ENCODE measurements at regions not wholly inside any gene's neighbourhood (a gene's known extent, or its start where the extent isn't known, plus 50 kb on each side); places are given as distances from the start of the nearest gene placed in this dataset.
A peak's percentile ranks its signal among the peaks of the same experiment; 100 is the strongest.

- no peak for DNase-seq (ENCODE audit: low read depth in 2 of 2)
Observed at GRCh38 chr3:20325563-20325962, 139.6 kb upstream of the SGO1 start.

DNA sequence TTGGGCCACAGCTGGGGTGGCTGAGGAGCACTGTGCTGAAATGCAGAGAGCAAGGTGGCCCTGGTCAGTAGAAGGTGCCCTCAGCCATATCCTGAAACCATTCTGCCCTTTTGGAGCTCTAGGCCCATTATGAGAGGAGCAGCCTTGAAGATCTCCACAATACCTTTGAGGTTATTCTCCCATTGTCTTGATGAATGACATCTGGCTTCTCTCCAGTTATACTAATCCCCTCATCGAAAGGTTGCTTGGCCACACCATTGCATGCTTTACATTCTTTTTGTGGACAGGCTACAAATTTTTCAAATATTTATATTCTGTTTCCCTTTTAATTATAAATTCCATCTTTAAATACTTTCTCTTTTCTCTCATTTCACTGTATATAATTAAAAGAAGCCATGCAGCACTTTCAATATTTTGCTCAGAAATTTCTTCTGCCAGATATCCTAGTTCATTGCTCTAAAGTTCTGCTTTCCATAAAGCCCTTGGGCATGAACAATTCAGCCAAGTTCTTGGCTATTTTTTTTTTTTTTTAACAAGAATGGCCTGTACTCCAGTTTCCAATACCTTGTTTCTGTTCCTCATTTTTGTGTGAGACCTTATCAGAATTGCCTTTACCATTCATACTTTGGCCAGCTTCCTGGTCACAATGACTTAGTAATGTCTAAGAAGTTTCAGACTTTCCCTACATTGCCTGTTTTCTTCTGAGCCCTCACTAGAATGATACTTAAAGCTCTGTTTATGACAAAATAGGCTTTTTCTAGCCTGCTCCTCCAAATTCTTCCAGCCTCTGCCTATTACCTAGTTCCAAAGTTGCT is 138.9 kb upstream of the SGO1 start:
- DNase-seq (ENCODE audit: low read depth in 2 of 2), result peak; percentile 21 to 26
- H3K4me3 ChIP-seq (replicated peaks in 1 of 2; ENCODE audit: low read depth in 2 of 2, low read length in 2 of 2), result no peak overlapping the region
- TF ChIP-seq, protein P1, sequence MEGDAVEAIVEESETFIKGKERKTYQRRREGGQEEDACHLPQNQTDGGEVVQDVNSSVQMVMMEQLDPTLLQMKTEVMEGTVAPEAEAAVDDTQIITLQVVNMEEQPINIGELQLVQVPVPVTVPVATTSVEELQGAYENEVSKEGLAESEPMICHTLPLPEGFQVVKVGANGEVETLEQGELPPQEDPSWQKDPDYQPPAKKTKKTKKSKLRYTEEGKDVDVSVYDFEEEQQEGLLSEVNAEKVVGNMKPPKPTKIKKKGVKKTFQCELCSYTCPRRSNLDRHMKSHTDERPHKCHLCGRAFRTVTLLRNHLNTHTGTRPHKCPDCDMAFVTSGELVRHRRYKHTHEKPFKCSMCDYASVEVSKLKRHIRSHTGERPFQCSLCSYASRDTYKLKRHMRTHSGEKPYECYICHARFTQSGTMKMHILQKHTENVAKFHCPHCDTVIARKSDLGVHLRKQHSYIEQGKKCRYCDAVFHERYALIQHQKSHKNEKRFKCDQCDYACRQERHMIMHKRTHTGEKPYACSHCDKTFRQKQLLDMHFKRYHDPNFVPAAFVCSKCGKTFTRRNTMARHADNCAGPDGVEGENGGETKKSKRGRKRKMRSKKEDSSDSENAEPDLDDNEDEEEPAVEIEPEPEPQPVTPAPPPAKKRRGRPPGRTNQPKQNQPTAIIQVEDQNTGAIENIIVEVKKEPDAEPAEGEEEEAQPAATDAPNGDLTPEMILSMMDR (IDR thresholded peaks at IDR 0.05; ENCODE audit: low read depth, low read length), result no peak

More at GRCh38 chr3:20325563-20325962, 139.6 kb upstream of the SGO1 start:
- TF ChIP-seq, protein P1 (IDR thresholded peaks at IDR 0.05; ENCODE audit: low read depth, low read length), result no peak
- no peak overlapping the region for H3K4me3 ChIP-seq (replicated peaks in 1 of 2; ENCODE audit: low read depth in 2 of 2, low read length in 2 of 2)

DNA sequence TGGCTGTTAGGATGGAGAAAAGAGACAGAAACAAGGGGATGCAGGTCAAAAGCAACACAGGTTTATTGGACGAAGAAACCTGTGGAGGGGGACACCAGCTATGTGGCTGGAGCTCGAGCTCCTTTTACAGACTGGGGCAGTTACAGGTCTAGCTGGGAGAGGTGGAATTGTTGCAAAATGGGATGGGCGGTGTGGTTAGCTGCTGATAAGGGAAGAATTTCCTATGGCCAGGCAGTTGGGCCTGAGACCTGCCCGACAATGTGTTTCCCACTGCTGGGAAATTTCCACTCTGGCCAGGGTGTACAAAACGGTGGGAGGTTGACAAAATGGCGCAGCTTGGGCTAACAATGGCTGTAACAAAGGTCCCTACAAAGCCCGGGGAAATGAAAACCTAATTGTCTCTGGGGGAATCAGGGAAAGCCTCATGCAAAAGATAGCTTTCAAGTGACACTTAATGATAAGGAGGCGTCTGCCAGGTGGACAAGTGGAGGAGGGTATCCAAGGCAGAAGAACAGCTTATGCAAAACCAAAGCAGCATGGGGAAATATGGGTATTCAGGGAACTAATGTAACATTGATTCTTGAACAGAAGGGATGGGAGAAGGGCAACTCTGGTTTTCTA is 137.4 kb upstream of the SGO1 start:
- no peak overlapping the region for H3K4me3 ChIP-seq (replicated peaks in 1 of 2; ENCODE audit: low read depth in 2 of 2, low read length in 2 of 2)
- no peak for DNase-seq (ENCODE audit: low read depth in 2 of 2)
- TF ChIP-seq, protein P1 (IDR thresholded peaks at IDR 0.05; ENCODE audit: low read depth, low read length), result no peak

DNA sequence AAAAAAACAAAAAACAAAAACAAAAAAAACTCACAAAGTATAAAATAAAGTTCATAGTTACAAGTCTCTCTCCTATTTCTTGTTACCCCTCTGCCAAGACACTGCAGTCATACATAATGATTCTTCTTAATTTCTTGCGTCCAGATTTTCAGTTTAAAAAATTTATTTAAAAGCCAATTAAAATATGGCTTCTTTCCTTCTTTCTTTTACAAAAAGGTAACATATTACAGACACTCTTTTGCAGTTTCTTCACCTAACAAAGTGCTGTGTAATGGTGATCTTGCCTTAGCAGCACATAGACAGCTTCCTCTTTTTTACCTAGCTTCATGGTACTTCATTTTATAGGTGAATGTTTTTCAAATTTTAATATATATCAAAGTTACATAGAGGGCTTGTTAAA is 136.1 kb upstream of the SGO1 start:
- TF ChIP-seq, protein P1 (IDR thresholded peaks at IDR 0.05; ENCODE audit: low read depth, low read length), result no peak
- H3K4me3 ChIP-seq (replicated peaks in 1 of 2; ENCODE audit: low read depth in 2 of 2, low read length in 2 of 2), result no peak overlapping the region

DNA sequence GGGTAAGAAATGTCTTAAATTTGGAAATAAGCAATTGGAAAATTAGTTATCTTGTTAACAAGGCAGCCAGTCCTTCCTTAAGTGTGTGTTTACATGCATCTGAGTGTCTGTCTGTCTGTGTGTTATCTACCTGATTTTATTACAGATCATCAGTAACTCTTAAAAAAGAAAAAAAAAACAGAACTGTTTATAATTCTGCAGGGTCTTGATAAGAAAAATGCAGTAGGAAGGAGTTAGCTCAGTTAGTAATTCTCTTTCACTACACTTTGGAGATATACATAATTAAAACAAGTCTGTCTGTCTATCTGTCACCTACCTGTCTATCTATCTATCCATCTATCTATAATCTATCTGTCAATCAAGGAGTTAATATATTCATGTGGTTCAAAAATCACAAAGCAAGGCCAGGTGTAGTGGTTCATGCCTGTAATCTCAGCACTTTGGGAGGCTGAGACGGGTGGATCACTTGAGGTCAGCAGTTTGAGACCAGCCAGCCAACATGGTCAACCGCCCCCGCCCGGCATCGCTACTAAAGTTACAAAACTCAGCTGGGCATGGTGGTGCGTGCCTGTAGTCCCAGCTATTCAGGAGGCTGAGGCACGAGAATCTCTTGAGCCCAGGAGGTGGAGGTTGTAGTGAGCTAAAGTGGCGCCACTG is 135.5 kb upstream of the SGO1 start:
- DNase-seq (ENCODE audit: low read depth in 2 of 2), result no peak
- TF ChIP-seq, protein P1 (IDR thresholded peaks at IDR 0.05; ENCODE audit: low read depth, low read length), result no peak
- H3K4me3 ChIP-seq (replicated peaks in 1 of 2; ENCODE audit: low read depth in 2 of 2, low read length in 2 of 2), result no peak overlapping the region

More for the DNA sequence above, 136.1 kb upstream of the SGO1 start:
- no peak for DNase-seq (ENCODE audit: low read depth in 2 of 2)

GRCh38 chr3:20320489-20320888 is 134.5 kb upstream of the SGO1 start:
- TF ChIP-seq, protein P1 (IDR thresholded peaks at IDR 0.05; ENCODE audit: low read depth, low read length), result no peak
- H3K4me3 ChIP-seq (replicated peaks in 1 of 2; ENCODE audit: low read depth in 2 of 2, low read length in 2 of 2), result no peak overlapping the region
- no peak for DNase-seq (ENCODE audit: low read depth in 2 of 2)

Data from cardiac fibroblast (primary cell).